ENCODE measurements at regions not wholly inside any gene's neighbourhood (a gene's known extent, or its start where the extent isn't known, plus 50 kb on each side); places are given as distances from the start of the nearest gene placed in this dataset.

DNA sequence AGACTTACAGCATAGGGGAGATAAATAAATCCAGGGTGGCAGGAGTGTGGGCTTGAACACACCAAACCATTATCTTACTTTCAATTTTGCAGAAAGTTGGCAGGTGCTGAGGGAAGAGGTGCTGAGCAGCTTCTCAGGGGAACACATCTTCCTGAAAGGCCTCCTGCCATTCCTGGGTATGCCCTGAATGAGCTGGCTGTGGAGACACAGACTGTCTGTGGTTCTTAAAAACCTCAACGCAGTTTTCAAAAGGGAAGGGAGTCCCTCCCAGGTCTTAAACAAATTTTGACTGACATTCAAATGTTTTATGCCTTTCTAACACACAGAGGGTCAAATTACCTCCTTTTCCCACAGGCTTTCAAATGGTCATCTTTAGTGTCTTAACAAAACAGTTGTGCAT is 166.9 kb downstream of the TNFSF18 start:
- TF ChIP-seq, protein P1, sequence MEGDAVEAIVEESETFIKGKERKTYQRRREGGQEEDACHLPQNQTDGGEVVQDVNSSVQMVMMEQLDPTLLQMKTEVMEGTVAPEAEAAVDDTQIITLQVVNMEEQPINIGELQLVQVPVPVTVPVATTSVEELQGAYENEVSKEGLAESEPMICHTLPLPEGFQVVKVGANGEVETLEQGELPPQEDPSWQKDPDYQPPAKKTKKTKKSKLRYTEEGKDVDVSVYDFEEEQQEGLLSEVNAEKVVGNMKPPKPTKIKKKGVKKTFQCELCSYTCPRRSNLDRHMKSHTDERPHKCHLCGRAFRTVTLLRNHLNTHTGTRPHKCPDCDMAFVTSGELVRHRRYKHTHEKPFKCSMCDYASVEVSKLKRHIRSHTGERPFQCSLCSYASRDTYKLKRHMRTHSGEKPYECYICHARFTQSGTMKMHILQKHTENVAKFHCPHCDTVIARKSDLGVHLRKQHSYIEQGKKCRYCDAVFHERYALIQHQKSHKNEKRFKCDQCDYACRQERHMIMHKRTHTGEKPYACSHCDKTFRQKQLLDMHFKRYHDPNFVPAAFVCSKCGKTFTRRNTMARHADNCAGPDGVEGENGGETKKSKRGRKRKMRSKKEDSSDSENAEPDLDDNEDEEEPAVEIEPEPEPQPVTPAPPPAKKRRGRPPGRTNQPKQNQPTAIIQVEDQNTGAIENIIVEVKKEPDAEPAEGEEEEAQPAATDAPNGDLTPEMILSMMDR (optimal IDR thresholded peaks at IDR 0.05 in 1 of 3, IDR thresholded peaks at IDR 0.05 in 1 of 3, conservative IDR thresholded peaks at IDR 0.05 in 1 of 3; ENCODE audit: extremely low read depth in 1 of 3, insufficient read depth in 2 of 3, low read length in 3 of 3): no peak
- TF ChIP-seq EZH2 (IDR thresholded peaks at IDR 0.05; ENCODE audit: low read length): no peak
